ENCODE measurements at regions not wholly inside any gene's neighbourhood (a gene's known extent, or its start where the extent isn't known, plus 50 kb on each side); places are given as distances from the start of the nearest gene placed in this dataset.
"Not testable (repeated sequence)": the region's sequence is repeated elsewhere in the genome, so short reads cannot be mapped to it uniquely, and the experiment has no call there.

- no peaks in the 10 kb centered on the region for H3K9me3 ChIP-seq (ENCODE audit: insufficient read depth, low read depth, low read length)
- H4K20me1 ChIP-seq (ENCODE audit: insufficient read depth, low read length) = no peaks in the 10 kb centered on the region
- peaks cover 2% of the 10 kb centered on the region for H3K4me1 ChIP-seq (ENCODE audit: insufficient read depth, low read length)
- H3K36me3 Mint-ChIP-seq (ENCODE audit: low read depth, unreplicated experiment) = no peaks in the 10 kb centered on the region
- no peaks in the 10 kb centered on the region for H3K27me3 ChIP-seq (ENCODE audit: insufficient read depth, low read length)
- no peak overlapping the region for H3K27ac Mint-ChIP-seq (ENCODE audit: unreplicated experiment)
- DNase-seq (ENCODE audit: low read depth) (no peak), FAIRE-seq (no peak)
- no peak overlapping the region for H3K27ac ChIP-seq (ENCODE audit: low read depth, low read length)
- no peak overlapping the region for H3K4me2 ChIP-seq (ENCODE audit: low read length)
- TF ChIP-seq CTCF (IDR thresholded peaks at IDR 0.05; ENCODE audit: insufficient read depth, low read depth, low read length) (no peak), EZH2 (IDR thresholded peaks at IDR 0.05; ENCODE audit: insufficient read depth, low read length) (no peak)
- H3K27me3 Mint-ChIP-seq (ENCODE audit: low read depth, unreplicated experiment) = no peaks in the 10 kb centered on the region
- H3K9ac ChIP-seq (ENCODE audit: low read length) = no peak overlapping the region
- H3K4me3 Mint-ChIP-seq (ENCODE audit: unreplicated experiment) = no peak overlapping the region
- H3K4me1 Mint-ChIP-seq (ENCODE audit: low read depth, unreplicated experiment) = no peaks in the 10 kb centered on the region
- no peak overlapping the region for H2AFZ ChIP-seq (ENCODE audit: low read depth, low read length)
- peaks cover 20% of the 10 kb centered on the region for H3K9me3 Mint-ChIP-seq (ENCODE audit: unreplicated experiment)
- no peaks in the 10 kb centered on the region for H3K36me3 ChIP-seq (ENCODE audit: insufficient read depth, low read length)
- no peaks in the 10 kb centered on the region for H3K79me2 ChIP-seq (ENCODE audit: insufficient read depth, low read length)
- no peak overlapping the region for H3K4me3 ChIP-seq (ENCODE audit: insufficient read depth, low read depth, low read length)
These were observed 915.8 kb downstream of the TYW1 start for GRCh38 chr7:67912437-67912836.

- Histone ChIP-seq H3K36me3 (ENCODE audit: insufficient read depth, low read length) (no peaks in the 10 kb centered on the region), H3K79me2 (ENCODE audit: insufficient read depth, low read length) (no peaks in the 10 kb centered on the region), H3K4me3 (ENCODE audit: insufficient read depth, low read depth, low read length) (no peak overlapping the region), H2AFZ (ENCODE audit: low read depth, low read length) (no peak overlapping the region), H3K4me2 (ENCODE audit: low read length) (no peak overlapping the region), H3K9ac (ENCODE audit: low read length) (no peak overlapping the region), H4K20me1 (ENCODE audit: insufficient read depth, low read length) (no peaks in the 10 kb centered on the region), H3K9me3 (ENCODE audit: insufficient read depth, low read depth, low read length) (no peaks in the 10 kb centered on the region), H3K4me1 (ENCODE audit: insufficient read depth, low read length) (peaks cover 2% of the 10 kb centered on the region), H3K27ac (ENCODE audit: low read depth, low read length) (no peak overlapping the region), H3K27me3 (ENCODE audit: insufficient read depth, low read length) (no peaks in the 10 kb centered on the region)
- peaks cover 16% of the 10 kb centered on the region for H3K9me3 Mint-ChIP-seq (ENCODE audit: unreplicated experiment)
- no peak overlapping the region for H3K4me3 Mint-ChIP-seq (ENCODE audit: unreplicated experiment)
- no peaks in the 10 kb centered on the region for H3K4me1 Mint-ChIP-seq (ENCODE audit: low read depth, unreplicated experiment)
- DNase-seq (ENCODE audit: low read depth) (peak; percentile 39), FAIRE-seq (no peak)
- no peak for TF ChIP-seq CTCF (IDR thresholded peaks at IDR 0.05; ENCODE audit: insufficient read depth, low read depth, low read length)
- H3K27me3 Mint-ChIP-seq (ENCODE audit: low read depth, unreplicated experiment) = no peaks in the 10 kb centered on the region
- H3K36me3 Mint-ChIP-seq (ENCODE audit: low read depth, unreplicated experiment) = no peaks in the 10 kb centered on the region
- no peak overlapping the region for H3K27ac Mint-ChIP-seq (ENCODE audit: unreplicated experiment)
These were observed 917.0 kb downstream of the TYW1 start for GRCh38 chr7:67913604-67914003.

GRCh38 chr7:67916111-67916510 lies 919.5 kb downstream of the TYW1 start:
- H3K4me1 ChIP-seq (ENCODE audit: insufficient read depth, low read length); H3K79me2 ChIP-seq (ENCODE audit: insufficient read depth, low read length): not testable (repeated sequence)

More at GRCh38 chr7:67916111-67916510, 919.5 kb downstream of the TYW1 start:
- H4K20me1 ChIP-seq (ENCODE audit: insufficient read depth, low read length); H3K27me3 Mint-ChIP-seq (ENCODE audit: low read depth, unreplicated experiment); H3K27ac Mint-ChIP-seq (ENCODE audit: unreplicated experiment); H3K36me3 Mint-ChIP-seq (ENCODE audit: low read depth, unreplicated experiment); DNase-seq (ENCODE audit: low read depth); H3K9me3 ChIP-seq (ENCODE audit: insufficient read depth, low read depth, low read length); FAIRE-seq; H3K4me3 Mint-ChIP-seq (ENCODE audit: unreplicated experiment); H3K4me2 ChIP-seq (ENCODE audit: low read length); H3K36me3 ChIP-seq (ENCODE audit: insufficient read depth, low read length); H3K27me3 ChIP-seq (ENCODE audit: insufficient read depth, low read length); H3K4me1 Mint-ChIP-seq (ENCODE audit: low read depth, unreplicated experiment); H3K9ac ChIP-seq (ENCODE audit: low read length); H3K27ac ChIP-seq (ENCODE audit: low read depth, low read length); H3K4me3 ChIP-seq (ENCODE audit: insufficient read depth, low read depth, low read length); H2AFZ ChIP-seq (ENCODE audit: low read depth, low read length): not testable (repeated sequence)
- H3K9me3 Mint-ChIP-seq (ENCODE audit: unreplicated experiment) = peaks cover 14% of the 10 kb centered on the region

Measured in astrocyte (in vitro differentiated cells and primary cell).